ENCODE measurements at regions not wholly inside any gene's neighbourhood (a gene's known extent, or its start where the extent isn't known, plus 50 kb on each side); places are given as distances from the start of the nearest gene placed in this dataset.
"Not testable (repeated sequence)": the region's sequence is repeated elsewhere in the genome, so short reads cannot be mapped to it uniquely, and the experiment has no call there.

DNA sequence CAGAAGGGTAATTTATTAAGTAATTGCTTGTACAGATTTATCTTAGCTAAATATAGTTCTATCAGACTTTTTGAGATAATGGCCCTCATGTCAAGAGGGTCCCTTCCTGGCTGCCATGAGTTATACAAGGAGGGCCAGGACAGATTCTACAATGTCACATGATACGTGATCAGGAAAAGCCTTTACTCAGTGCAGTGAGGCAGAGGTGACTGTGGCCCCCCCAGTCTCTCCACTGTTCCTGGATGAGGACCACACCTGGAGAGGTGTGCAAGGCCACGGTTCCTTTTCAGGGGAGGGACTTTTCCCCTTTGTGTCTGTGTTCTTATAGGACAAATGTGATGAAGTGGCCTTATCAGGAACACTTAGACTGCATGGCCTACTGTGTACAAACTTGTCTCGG is 54.3 kb upstream of the LRCH1 start:
- no peak for DNase-seq

- DNase-seq = no peak
Measured at GRCh38 chr13:46496086-46496485, 56.9 kb upstream of the LRCH1 start.

GRCh38 chr13:46495651-46496050 is 57.3 kb upstream of the LRCH1 start:
- DNase-seq = no peak

DNA sequence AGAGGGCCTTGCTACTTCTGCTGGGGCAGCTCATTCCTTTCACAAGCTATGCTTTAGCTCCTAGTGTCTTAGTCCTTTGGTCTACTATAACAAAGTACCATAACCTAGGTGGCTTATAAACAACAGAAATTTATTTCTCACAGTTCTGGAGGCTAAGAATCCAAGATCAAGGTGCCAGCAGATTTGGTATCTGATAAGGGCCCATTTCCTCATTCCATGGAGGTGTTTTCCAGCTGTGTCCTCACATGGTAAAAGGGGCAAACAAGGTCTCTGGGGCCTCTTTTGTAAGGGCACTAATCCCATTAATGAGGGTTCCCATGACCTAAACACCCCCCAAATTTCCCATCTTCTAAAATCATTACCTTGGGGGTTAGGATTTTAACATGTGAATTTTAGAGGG is 57.9 kb upstream of the LRCH1 start:
- no peak for DNase-seq

DNA sequence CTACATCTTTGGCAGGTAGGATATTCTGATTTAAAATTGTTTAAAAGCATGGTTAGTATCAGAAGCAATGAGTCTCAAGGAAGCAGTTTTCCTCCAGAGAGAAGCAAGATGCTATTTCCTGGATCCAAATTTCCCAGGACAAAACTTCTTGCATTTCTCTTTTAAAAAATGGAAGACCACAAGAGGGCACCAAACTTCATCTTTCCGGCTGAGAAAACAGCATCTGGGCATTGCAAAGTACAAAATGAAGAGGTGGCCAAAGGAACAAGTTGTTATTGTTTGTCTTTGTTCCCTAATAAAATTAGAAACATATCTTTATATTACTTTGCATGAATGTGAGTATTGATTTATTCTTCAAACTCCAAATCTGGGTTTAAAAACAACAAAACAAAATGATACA is 60.0 kb upstream of the LRCH1 start:
- DNase-seq = peak; percentile 2 to 42

GRCh38 chr13:46491641-46492040 is 61.3 kb upstream of the LRCH1 start:
- DNase-seq = no peak

- DNase-seq = not testable (repeated sequence)
Measured at GRCh38 chr13:46490713-46491112, 62.3 kb upstream of the LRCH1 start.

DNA sequence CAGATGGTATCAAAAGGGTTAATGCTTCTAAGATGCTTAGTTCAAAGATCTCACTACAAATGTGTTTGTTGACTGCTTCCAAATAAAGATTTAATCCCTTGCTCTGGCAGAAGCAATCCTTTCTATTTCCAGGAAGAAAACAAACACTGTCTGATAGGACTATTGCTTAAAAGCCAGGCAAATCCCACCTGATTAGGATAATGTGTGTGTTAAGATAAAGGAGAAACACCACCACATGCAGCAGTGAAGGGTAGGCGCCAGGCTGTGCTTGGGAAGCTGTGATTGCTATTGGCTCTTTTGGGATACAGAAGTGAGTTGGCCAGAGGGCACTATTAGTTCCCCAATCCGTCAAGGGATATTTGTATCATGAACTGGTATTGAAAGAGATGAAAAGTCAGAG is 62.8 kb upstream of the LRCH1 start:
- DNase-seq = no peak

GRCh38 chr13:46489586-46490023 is 63.4 kb upstream of the LRCH1 start:
- no peak for DNase-seq

DNA sequence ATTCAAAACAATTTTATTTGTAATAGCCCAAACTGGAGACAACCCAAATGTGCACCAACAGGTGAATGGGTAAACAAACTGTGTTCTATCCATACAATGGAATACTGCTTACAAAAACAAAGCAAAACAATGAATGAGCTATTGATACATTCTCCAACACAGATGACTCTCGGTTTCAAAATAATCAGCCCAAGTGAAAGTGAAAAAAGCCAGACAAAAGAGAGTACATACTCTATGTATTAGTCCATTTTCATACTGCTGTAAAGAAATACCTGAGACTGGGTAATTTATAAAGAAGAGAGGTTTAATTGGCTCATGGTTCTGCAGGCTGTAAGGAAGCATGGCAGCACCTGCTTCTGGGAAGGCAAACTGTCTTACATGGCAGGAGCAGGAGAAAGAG is 65.2 kb upstream of the LRCH1 start:
- DNase-seq = no peak

GRCh38 chr13:46486270-46486669 is 66.7 kb upstream of the LRCH1 start:
- DNase-seq = no peak

GRCh38 chr13:46484561-46484960 is 68.4 kb upstream of the LRCH1 start:
- no peak for DNase-seq

DNA sequence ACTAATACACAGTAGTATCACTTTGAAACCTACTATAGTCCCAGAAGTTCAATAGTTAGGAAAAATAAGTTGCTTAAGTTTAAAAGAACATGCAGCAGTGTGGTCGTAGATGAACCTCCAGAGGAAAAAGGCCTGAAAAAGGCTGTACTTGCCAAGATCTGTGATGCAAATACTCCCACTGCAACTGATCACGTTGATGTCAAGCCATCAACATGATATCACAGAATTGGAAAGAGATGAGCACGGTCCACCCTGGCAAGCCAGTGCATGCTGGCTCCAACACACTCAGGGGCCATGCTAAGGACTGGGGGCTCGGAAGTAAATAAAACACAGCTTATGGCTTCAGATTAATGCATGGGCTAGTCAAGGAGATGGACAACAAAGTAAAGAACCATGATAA is 71.8 kb upstream of the LRCH1 start:
- no peak for DNase-seq

DNA sequence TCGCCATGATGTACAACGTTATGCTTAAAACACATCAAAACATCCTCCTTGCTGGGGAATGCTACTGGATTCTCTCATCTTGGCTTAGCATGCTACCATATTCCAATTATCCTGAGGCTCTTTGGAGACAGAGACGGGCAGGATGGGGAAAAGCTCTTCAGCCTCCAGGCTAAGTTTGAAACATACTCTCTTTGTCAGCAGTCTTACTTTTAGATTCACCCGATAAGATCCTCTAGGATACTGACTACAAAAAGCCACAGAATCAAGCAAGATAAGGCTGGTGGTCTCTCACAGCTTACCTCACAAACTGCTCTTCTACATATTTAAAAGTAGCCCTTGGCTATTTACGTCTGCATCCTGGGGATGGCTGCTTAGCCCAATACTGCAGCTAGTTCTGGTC is 72.8 kb upstream of the LRCH1 start:
- no peak for DNase-seq

GRCh38 chr13:46479691-46480090 is 73.3 kb upstream of the LRCH1 start:
- DNase-seq = no peak

GRCh38 chr13:46479283-46479682 is 73.7 kb upstream of the LRCH1 start:
- DNase-seq = no peak

GRCh38 chr13:46478651-46479050 is 74.3 kb upstream of the LRCH1 start:
- no peak for DNase-seq

- DNase-seq = no peak
Measured at GRCh38 chr13:46476174-46476573, 76.8 kb upstream of the LRCH1 start.

DNA sequence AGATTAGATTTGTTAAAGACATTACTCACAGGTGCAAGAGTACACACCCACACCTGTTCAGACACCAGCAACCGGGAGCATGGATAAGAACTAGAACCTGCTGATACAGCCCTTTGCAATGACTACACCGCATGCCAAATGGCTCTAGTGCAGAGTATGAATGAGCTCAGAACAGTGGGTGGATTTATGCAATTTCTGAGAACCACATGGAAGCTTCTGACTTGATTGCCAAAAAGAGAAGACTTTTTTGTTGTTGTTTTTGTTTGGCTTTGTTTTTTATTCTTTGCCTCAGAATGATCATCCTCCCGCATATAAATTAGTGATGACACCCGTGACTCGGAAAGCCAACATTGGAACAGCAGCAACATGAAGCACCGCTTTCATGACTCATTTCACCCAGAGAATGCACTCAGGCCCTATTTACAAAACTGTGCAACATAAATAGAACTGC is 77.4 kb upstream of the LRCH1 start:
- DNase-seq = no peak

GRCh38 chr13:46473806-46474205 is 79.2 kb upstream of the LRCH1 start:
- no peak for DNase-seq

DNA sequence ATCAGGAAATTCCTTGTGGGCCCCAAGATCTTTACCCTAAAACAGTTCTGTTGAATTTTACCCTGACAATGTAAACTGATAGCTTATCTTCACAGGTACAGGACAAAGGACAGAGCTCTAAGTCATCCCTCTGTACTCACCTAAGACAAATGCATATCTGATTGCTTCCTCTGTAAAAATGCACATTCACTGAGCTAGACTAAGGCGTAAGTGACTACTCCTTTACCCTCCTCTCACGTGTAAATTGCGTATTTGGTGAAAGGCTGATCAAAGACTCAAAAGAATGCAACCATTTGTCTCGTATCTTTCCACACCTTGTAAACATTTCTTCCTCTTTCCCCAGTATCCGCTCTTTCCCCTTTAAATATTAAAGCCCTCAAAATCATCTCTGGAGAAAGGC is 80.6 kb upstream of the LRCH1 start:
- DNase-seq = no peak

GRCh38 chr13:46469699-46470098 is 82.6 kb upstream of the RUBCNL start:
- DNase-seq = not testable (repeated sequence)

DNA sequence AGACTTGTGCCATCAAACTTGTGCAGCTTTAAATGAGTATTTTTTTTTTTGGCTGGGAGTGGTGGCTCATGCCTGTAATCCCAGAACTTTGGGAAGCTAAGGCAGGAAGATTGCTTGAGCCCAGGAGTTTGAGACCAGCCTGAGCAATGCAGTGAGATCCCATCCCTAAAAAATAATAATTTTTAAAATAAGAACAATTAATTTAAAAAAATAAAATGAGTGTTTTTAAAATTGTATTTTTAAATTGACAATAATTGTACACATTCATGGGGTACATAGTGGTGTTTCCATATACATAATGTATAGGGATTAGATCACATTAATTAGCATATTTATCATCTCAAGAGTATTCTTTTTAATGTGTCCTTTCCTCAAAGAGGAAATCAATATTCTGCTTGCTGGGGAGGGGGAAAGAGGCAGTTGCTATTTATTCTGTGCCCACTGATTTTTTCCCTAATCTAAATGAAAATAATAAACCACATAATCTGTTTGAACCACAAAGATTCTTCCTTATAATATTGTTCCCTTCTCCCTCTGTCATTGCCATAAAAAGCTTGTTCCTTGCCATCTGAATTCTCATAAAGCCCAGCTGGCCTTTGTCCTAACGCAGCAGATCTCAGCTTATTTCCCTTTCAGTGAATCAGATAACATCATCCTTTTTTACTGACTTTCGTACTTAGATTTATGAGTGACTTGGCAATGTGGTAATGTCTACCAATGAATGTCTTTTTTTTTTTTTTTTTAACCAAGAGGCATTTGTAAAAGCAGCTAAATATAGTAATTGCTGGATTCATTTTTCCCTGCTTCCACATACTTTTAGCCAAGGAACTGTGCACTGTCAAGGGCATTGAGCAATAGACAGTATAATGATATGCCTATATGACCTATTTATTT is 81.8 kb upstream of the RUBCNL start:
- DNase-seq = no peak

DNA sequence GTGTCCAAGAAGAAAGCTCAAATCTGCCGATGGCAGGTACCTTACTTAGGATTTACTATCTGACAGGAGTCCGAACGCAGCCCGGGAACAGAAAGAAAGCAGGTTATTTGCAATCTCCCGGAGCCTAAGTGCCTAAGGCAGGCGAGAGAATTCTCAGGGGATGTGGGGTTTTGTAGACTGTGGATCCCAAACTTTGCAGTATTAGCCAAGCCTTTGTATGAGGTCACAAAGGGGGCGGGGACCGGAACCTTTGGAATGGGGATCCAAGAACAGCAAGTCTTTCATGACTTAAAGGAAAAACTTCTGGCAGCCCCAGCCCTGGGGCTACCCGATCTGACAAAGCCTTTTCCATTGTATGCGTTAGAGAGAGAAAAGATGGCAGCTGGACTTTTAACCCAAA is 80.6 kb upstream of the RUBCNL start:
- DNase-seq = not testable (repeated sequence)

DNA sequence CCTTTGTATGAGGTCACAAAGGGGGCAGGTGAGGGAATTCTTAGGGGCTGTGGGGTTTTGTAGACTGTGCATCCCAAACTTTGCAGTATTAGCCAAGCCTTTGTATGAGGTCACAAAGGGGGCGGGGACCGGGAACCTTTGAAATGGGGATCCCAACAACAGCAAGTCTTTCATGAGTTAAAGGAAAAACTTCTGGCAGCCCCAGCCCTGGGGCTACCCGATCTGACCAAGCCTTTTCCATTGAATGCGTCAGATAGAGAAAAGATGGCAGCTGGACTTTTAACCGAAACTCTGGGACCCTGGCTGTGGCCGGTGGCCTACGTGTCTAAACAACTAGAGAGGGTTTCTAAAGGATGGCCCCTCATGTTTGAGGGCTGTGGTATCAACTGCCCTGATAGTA is 79.0 kb upstream of the RUBCNL start:
- not testable (repeated sequence) for DNase-seq
